H9 (cell line): ENCODE measurements at regions not wholly inside any gene's neighbourhood (a gene's known extent, or its start where the extent isn't known, plus 50 kb on each side); places are given as distances from the start of the nearest gene placed in this dataset.

ENCODE experiments used
- DNase-seq: peaks from one replicate; pipeline ENCODE4 v3.0.0-alpha.2; 2017
- H2AFZ ChIP-seq: one replicate; pipeline ENCODE4 v1.6.1; 2013; ENCODE audit warnings: mild to moderate bottlenecking, low read length, control low read depth, moderate library complexity
- H2AK5ac ChIP-seq: 2 replicates; pipeline ENCODE4 v1.6.1; 2013; ENCODE audit warnings: low read length, control low read depth, mixed read lengths; ENCODE audit not compliant: insufficient read length
- H2BK120ac ChIP-seq: one replicate; pipeline ENCODE4 v1.6.1; 2013; ENCODE audit warnings: low read depth, mild to moderate bottlenecking, low read length, control low read depth, inconsistent platforms; ENCODE audit not compliant: poor library complexity, severe bottlenecking
- H2BK12ac ChIP-seq: 2 replicates; pipeline ENCODE4 v1.6.1; 2013; ENCODE audit warnings: low read length, control low read depth, mixed read lengths, low read depth; ENCODE audit not compliant: insufficient read length
- H2BK15ac ChIP-seq: 2 replicates; pipeline ENCODE4 v1.6.1; 2013; ENCODE audit warnings: low read depth, low read length, control low read depth
- H2BK20ac ChIP-seq: one replicate; pipeline ENCODE4 v1.6.1; 2013; ENCODE audit warnings: low read depth, mild to moderate bottlenecking, low read length, control low read depth, inconsistent platforms; ENCODE audit not compliant: poor library complexity, severe bottlenecking
- H2BK5ac ChIP-seq: 2 replicates; pipeline ENCODE4 v1.6.1; 2013; ENCODE audit warnings: low read length, control low read depth, mixed read lengths; ENCODE audit not compliant: insufficient read length
- H3K14ac ChIP-seq: 2 replicates; pipeline ENCODE4 v1.6.1; 2013; ENCODE audit warnings: low read length, control low read depth; ENCODE audit not compliant: insufficient read depth
- H3K18ac ChIP-seq: 2 replicates; pipeline ENCODE4 v1.6.1; 2013; ENCODE audit warnings: low read depth, mild to moderate bottlenecking, mixed read lengths, low read length, control low read depth; ENCODE audit not compliant: insufficient read length
- H3K23ac ChIP-seq: 2 replicates; pipeline ENCODE4 v1.6.1; 2013; ENCODE audit warnings: low read length, control low read depth, mixed read lengths, low read depth; ENCODE audit not compliant: insufficient read length
- H3K23me2 ChIP-seq: 2 replicates; pipeline ENCODE4 v1.6.1; 2013; ENCODE audit warnings: low read depth, mild to moderate bottlenecking, mixed read lengths, low read length, control low read depth; ENCODE audit not compliant: insufficient read length, poor library complexity, severe bottlenecking
- H3K27ac ChIP-seq: 2 replicates; pipeline ENCODE4 v1.5.1; 2013; ENCODE audit warnings: low read length, control low read depth, mixed read lengths, low read depth; ENCODE audit not compliant: insufficient read length
- H3K27me3 ChIP-seq: 2 replicates; pipeline ENCODE4 v1.6.1; 2013; ENCODE audit warnings: low read length, control low read depth, inconsistent platforms; ENCODE audit not compliant: insufficient read depth
- H3K4ac ChIP-seq: 2 replicates; pipeline ENCODE4 v1.6.1; 2013; ENCODE audit warnings: low read depth, mild to moderate bottlenecking, control low read depth, inconsistent platforms, low read length, moderate library complexity
- H3K4me1 ChIP-seq: 2 replicates; pipeline ENCODE4 v1.6.1; 2013; ENCODE audit warnings: low read length, control low read depth, inconsistent platforms; ENCODE audit not compliant: insufficient read depth
- H3K4me2 ChIP-seq: 2 replicates; pipeline ENCODE4 v1.6.1; 2013; ENCODE audit warnings: low read length, control low read depth, mixed read lengths; ENCODE audit not compliant: insufficient read length, insufficient read depth
- H3K56ac ChIP-seq: 2 replicates; pipeline ENCODE4 v1.6.1; 2013; ENCODE audit warnings: low read depth, mild to moderate bottlenecking, mixed read lengths, low read length, control low read depth; ENCODE audit not compliant: insufficient read length
- H3K79me1 ChIP-seq: 2 replicates; pipeline ENCODE4 v1.6.1; 2013; ENCODE audit warnings: low read depth, mild to moderate bottlenecking, moderate library complexity, low read length, control low read depth, inconsistent platforms; ENCODE audit not compliant: insufficient read depth, poor library complexity, severe bottlenecking
- H3K79me2 ChIP-seq: 2 replicates; pipeline ENCODE4 v1.6.1; 2013; ENCODE audit warnings: low read length, control low read depth, inconsistent platforms; ENCODE audit not compliant: insufficient read depth
- H3K9ac ChIP-seq: 2 replicates; pipeline ENCODE4 v1.6.1; 2013; ENCODE audit warnings: low read length, control low read depth, mixed read lengths; ENCODE audit not compliant: insufficient read length; ENCODE audit errors: extremely low read depth
- H3K9me3 ChIP-seq: one replicate; pipeline ENCODE4 v1.6.1; 2013; ENCODE audit warnings: low read depth, low read length, inconsistent platforms; ENCODE audit not compliant: control insufficient read depth
- H3T11ph ChIP-seq: one replicate; pipeline ENCODE4 v1.6.1; 2013; ENCODE audit warnings: mild to moderate bottlenecking, low read length, control low read depth, inconsistent platforms
- H4K20me1 ChIP-seq: one replicate; pipeline ENCODE4 v1.6.1; 2013; ENCODE audit not compliant: control insufficient read depth, insufficient read length, insufficient read depth
- H4K5ac ChIP-seq: 2 replicates; pipeline ENCODE4 v1.6.1; 2013; ENCODE audit warnings: low read depth, mild to moderate bottlenecking, mixed read lengths, low read length, control low read depth; ENCODE audit not compliant: insufficient read length
- H4K8ac ChIP-seq: replicated peaks from 2 replicates; pipeline ENCODE4 v1.6.1; 2013; ENCODE audit warnings: low read length, control low read depth, mixed read lengths, low read depth; ENCODE audit not compliant: insufficient read length
- H4K91ac ChIP-seq: 2 replicates; pipeline ENCODE4 v1.6.1; 2013; ENCODE audit warnings: low read depth, mild to moderate bottlenecking, moderate library complexity, mixed read lengths, low read length, control low read depth; ENCODE audit not compliant: insufficient read length
- H3K27ac Mint-ChIP-seq, 3 experiments: 2 replicates in 2 of 3; 3 replicates in 1 of 3; pipeline ENCODE4 v1.8.0; 2020 to 2021; ENCODE audit warnings: mixed read lengths in 3 of 3, mild to moderate bottlenecking in 1 of 3, moderate library complexity in 1 of 3
- H3K27me3 Mint-ChIP-seq: 2 replicates; pipeline ENCODE4 v1.8.0; 2021; ENCODE audit warnings: low read depth, mild to moderate bottlenecking, moderate library complexity, mixed read lengths
- H3K36me3 Mint-ChIP-seq, 3 experiments: 2 replicates in 2 of 3; 3 replicates in 1 of 3; pipeline ENCODE4 v1.8.0; 2020 to 2021; ENCODE audit warnings: low read depth in 3 of 3, mixed read lengths in 3 of 3; ENCODE audit not compliant: insufficient read depth in 1 of 3
- H3K4me1 Mint-ChIP-seq, 2 experiments: 2 replicates each; pipeline ENCODE4 v1.8.0; 2020; ENCODE audit warnings: mixed read lengths in 2 of 2
- H3K4me3 Mint-ChIP-seq, 2 experiments: 2 replicates in 1 of 2; 3 replicates in 1 of 2; pipeline ENCODE4 v1.8.0; 2020 to 2021; ENCODE audit warnings: mild to moderate bottlenecking in 2 of 2, mixed read lengths in 2 of 2, moderate library complexity in 1 of 2
- H3K9me3 Mint-ChIP-seq, 2 experiments: 2 replicates in 1 of 2; 3 replicates in 1 of 2; pipeline ENCODE4 v1.8.0; 2020; ENCODE audit warnings: mild to moderate bottlenecking in 2 of 2, mixed read lengths in 2 of 2, moderate library complexity in 1 of 2
- CTCF ChIP-seq: fragments of 200-600 bp; sonication (generic); conservative IDR thresholded peaks from 3 replicates; pipeline ENCODE4 v1.8.0; 2021; ENCODE audit warnings: antibody characterized with exemption, mild to moderate bottlenecking
- WGBS: extraction: QIAGEN DNeasy Blood & Tissue Kit; methylation state at CpG from one replicate; pipeline ENCODE4 v1.1.7; 2013; ENCODE audit warnings: missing lambda C conversion rate, low lambda C conversion rate, mixed read lengths; ENCODE audit not compliant: insufficient read length; ENCODE audit errors: extremely low coverage; 5-methylcytosine and 5-hydroxymethylcytosine counted together

DNA sequence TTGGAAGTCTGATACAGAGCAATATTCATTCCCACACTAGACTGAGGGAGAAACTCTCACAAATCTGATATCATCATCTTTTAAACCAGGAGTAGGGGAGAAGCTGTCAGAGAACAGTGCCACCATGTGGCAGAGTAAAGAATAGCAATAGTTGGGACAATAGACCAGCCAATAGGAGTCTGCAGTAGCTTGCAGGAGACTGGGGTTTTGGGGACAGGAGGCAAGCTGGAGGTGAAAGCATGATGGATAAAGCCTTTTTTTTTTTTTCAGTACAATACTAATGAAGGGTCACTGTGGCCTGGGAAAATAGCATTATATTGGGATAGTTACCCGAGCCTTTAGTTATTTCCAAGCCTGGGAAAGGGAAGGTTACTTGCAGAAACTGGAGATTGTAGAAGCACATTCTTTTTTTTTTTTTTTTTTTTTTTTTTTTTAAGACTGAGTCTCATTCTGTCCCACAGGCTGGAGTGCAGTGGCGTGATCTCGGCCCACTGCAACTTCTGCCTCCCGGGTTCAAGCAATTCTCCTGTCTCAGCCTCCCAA lies 120.7 kb downstream of the S1PR1 start:
- H4K5ac ChIP-seq = no peak overlapping the region
- no peaks in the 10 kb centered on the region for H3K9me3 ChIP-seq
- no peak overlapping the region for H3K27ac Mint-ChIP-seq
- no peak overlapping the region for H2BK12ac ChIP-seq
- no peak overlapping the region for H3K14ac ChIP-seq
- peak; percentile 91 for TF ChIP-seq CTCF
- no peaks in the 10 kb centered on the region for H3K4me1 ChIP-seq
- H3K79me1 ChIP-seq = no peaks in the 10 kb centered on the region
- no peak overlapping the region for H3K4me3 Mint-ChIP-seq
- H3T11ph ChIP-seq = no peak overlapping the region
- no peak overlapping the region for H4K8ac ChIP-seq
- no peak overlapping the region for H3K27ac ChIP-seq
- no peak overlapping the region for H2BK15ac ChIP-seq
- H3K9me3 Mint-ChIP-seq = no peaks in the 10 kb centered on the region
- no peak overlapping the region for H3K9ac ChIP-seq
- H4K91ac ChIP-seq = no peak overlapping the region
- no peak overlapping the region for H3K4me2 ChIP-seq
- H3K18ac ChIP-seq = no peak overlapping the region
- no CpG with 5 or more reads among the region's 4 CpGs for WGBS
- no peak overlapping the region for H3K56ac ChIP-seq
- H4K20me1 ChIP-seq = no peaks in the 10 kb centered on the region
- H2BK5ac ChIP-seq = no peak overlapping the region
- H2BK120ac ChIP-seq = no peak overlapping the region
- no peaks in the 10 kb centered on the region for H3K23me2 ChIP-seq
- no peak overlapping the region for H2BK20ac ChIP-seq
- H3K27me3 Mint-ChIP-seq = no peaks in the 10 kb centered on the region
- no peaks in the 10 kb centered on the region for H3K79me2 ChIP-seq
- H2AFZ ChIP-seq = peak overlapping the region; percentile 4
- H3K4ac ChIP-seq = no peak overlapping the region
- peaks cover 0 to 6% of the 10 kb centered on the region in 2 experiments; a peak in 2 of 4 replicates for H3K4me1 Mint-ChIP-seq
- H3K36me3 Mint-ChIP-seq = no peaks in the 10 kb centered on the region
- no peak overlapping the region for H2AK5ac ChIP-seq
- H3K23ac ChIP-seq = no peak overlapping the region
- H3K27me3 ChIP-seq = no peaks in the 10 kb centered on the region
- DNase-seq = peak; percentile 80
